ENCODE measurements at regions not wholly inside any gene's neighbourhood (a gene's known extent, or its start where the extent isn't known, plus 50 kb on each side); places are given as distances from the start of the nearest gene placed in this dataset.

GRCh38 chr7:51458693-51459092, 142.1 kb upstream of the COBL start:
- no peak for TF ChIP-seq CTCF (IDR thresholded peaks at IDR 0.05)
- no peak for TF ChIP-seq POLR2A (IDR thresholded peaks at IDR 0.05)

Data from body of pancreas (tissue), 4 donors.